ENCODE measurements at regions not wholly inside any gene's neighbourhood (a gene's known extent, or its start where the extent isn't known, plus 50 kb on each side); places are given as distances from the start of the nearest gene placed in this dataset.

DNA sequence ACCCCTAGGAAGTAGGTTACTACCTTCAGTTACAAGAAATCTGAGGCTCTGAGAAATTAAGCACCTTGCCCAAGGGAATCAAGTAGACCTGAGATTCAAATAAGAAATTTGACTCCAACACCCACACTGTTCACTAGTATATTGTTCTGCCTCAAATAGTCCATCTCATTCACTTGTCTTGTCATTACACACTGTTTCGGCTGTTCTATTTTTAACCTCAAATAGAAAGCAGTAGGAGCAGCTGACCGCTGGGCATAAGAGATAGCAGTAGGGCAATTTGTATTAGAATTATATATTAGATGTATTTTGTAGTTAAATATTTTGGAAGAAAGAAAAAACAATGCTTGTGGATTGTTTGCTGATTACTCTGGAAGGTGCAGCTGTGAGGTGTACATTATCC lies 185.1 kb downstream of the INHBA start:
- FAIRE-seq = no peak

DNA sequence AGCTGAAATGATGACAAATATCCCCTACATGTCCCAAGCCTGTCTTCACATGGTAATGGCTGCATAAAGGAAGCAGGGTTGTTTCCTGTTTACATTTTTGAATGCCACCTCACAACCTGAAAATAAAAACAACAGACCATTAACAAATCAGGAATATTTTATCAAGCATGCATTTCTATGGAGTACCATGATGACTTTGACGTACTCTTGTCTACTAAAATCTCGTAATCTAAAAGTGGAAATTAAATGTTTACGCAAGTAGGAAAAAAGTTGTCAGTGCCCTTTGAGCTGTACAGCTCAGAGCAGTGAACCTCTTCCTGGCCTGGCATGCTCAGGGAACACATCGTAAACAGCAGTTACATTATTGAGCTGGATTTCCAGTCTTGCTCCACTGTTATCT lies 194.1 kb downstream of the INHBA start:
- FAIRE-seq = no peak

DNA sequence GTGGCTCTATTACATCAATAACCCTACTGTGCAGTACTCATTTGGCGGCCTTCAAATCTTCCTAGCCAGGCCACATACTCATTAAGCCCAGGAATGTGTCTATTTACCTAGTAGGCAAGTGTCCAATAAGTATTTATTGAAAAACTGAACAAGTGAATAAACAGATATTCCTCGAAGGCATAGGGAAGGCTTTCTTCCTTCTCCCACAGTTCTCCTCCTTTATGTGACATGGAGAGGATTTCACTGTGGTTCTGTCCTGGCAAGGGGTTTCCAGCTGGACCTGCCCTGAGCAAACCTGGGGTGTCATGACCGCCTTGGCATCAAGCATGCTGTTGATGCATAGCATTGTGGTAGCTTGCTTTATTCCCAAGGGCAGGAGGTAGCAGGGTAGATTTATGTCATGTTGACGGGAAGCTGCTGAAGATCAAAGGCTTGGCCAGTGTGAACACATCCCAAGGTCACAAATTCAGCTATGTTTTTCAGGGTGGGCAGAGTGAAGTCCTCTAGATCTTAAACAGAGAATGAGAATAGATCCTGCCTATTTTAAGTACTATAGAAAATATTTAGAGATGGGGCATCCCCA lies 195.1 kb downstream of the INHBA start:
- FAIRE-seq = no peak

DNA sequence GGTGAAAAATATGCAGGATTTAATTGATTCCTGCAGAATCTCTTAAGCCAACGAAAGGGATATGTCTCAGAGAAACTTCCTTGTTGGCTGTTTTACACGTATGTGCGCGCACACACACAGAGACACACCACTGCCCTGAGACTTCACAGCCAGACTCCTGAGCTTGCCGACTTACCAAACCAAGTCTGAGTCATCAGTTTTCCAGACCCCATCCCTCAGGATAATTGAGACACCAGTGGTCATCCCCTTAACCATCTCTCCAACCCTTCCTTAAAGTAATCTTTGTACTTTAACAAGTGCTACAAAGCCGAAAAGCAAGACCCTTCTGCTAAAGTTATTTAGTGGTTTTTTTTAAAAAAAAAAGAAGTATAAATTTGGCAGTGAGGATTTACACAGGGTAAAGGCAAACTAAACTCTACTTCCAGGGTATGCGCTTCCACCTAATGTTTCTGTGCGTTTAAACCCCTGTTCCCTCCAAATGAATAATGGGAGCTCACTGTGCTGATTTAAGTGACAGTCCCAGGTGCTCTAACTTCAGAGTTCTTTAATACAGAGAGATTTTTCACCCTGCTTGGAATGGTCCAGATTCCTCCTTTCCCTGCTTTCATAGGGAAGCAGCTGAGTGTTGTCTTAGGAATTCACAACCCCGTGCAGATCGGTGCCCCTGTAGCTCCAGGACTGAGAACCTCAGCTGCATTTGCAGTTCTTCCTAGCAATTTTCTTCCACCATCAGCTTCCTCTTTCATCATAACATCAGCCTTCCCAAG lies 198.5 kb downstream of the INHBA start:
- FAIRE-seq = no peak

DNA sequence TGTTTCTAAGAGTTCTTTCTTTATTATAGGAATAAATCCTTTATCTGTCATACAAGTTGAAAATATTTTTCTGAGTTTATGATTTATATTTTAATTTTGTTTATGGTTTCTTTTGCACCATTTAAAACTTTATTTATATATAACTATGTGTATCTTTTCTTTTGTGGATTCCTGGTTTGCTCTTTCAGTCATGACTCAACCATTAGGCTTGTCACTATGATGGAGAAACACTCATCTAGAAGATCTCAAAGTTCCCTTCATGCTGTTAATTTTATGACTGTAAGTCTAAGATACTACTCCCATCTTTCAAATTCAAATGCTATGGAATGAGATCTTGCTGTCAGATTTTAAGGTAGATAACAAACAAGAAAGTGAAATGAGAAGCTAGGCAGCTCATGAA lies 199.5 kb downstream of the INHBA start:
- no peak for FAIRE-seq

DNA sequence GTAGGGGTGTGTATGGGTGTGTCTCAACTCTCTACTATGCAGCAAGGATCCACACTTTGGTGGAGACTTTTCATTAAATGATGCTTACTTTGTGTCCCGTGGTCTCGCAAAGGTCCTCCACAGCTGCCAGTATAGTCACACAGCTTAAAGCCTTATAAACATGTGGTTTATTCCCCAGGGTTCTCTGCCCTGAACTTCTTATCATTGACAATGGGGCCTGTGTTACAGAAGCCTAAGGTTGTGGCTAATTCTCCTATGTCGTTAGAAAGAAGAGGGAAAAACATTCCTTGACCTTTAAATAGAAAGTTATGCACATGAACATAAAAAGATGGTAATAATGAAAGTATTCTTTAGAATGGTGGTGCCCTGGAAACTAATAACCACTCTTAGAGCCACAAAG lies 201.4 kb downstream of the INHBA start:
- FAIRE-seq = no peak

DNA sequence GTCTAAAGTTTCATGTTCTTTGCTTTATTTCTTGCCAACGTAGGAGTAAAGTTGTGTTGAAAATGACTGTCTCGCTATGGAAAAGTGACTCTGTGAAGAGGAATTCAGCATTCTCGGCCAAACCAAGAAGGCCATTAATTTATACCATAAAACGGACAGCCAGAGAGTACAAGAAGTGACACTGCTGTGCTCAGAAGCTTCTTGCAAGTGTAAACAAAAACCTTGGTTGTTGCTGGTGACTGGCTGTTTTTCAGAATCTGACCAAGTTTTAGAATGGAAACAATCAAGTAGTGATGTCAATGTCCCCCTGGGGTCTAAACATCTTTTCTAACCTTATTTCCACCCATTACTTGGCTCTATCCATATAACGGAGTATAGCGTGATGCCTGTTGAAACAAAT lies 201.9 kb downstream of the INHBA start:
- FAIRE-seq = no peak

DNA sequence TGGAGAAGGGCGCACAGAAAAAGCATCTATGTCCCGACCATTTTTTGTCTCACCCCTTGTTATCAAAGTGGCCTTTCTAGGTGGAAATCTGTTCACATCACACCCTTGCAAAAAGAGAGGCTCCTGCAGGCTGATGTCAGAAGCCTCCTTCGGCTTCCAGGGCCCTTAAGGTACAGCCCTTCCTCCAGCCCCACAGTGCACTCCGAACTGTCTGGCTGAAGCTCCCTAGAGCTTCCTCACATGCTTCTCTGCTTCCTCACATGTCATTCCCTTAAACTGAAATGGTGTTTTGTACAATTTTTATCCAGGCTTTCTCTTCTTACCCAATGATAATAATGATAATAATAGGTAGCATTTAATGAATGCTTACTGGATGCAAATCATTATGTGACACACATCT lies 210.3 kb downstream of the INHBA start:
- no peak for FAIRE-seq

DNA sequence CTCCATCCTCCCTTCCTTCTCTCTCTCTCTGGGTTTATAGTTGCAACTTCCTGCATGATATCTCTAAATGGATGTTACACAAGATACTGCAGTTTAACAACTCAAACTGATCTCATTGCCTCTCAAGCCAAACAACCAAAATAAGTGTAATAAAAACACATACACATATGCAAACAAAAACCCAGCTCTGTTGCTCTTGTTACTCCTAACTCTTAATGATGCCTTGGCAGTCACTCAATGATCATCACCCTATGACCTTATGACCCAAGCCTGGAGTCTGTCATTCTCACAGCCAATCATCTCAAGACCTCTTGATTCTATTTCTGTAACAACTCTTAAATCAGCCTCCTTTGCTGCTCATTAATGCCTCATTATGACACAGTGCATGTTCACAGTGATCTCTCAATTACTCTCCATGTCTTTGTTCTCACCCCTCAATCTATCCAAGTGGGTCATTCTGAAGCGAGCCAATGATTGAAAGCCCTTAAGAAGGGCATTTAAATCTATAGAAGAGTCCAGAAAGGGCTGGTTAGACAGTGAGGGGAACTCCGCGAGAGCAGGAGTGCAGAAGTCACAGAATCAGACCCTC lies 210.9 kb downstream of the INHBA start:
- FAIRE-seq = peak; percentile 98

DNA sequence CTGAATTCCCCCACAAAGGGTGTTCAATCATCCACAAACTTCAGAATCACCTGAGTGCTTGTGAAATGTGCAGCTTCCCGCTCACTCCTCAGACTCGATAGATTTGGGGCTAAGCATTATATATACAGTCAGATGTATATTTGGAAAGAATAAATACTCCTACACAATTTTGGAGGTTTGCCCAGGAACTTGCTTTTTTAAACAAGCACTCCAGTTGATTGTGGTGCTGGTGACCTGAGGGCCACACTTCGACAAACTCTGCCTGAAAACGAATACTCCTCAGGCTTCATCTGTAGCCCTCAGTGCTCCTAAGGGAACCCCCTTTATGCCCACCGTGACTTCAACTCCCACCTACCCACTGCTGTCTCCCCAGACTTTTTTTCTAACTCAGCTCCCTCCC lies 211.6 kb downstream of the INHBA start:
- FAIRE-seq = no peak

DNA sequence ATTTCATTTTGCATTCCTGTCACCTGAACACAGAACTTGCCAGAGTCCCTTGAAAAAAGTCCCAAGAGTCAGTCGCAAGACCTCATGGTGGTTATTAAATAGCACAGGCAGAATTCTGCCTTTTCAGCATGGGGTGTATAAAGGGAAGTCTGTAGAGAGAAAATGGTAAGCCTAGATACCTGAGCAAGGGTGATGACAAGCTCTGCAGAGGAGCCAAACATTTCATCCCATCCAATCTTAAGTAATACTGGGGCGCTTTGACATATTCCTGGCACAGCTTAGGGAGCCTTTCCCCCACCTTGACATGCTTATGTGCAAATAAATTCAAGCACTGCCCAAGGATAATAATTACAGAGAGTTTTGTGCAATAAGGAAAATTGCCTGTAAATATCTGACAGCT lies 213.0 kb downstream of the INHBA start:
- FAIRE-seq = no peak

DNA sequence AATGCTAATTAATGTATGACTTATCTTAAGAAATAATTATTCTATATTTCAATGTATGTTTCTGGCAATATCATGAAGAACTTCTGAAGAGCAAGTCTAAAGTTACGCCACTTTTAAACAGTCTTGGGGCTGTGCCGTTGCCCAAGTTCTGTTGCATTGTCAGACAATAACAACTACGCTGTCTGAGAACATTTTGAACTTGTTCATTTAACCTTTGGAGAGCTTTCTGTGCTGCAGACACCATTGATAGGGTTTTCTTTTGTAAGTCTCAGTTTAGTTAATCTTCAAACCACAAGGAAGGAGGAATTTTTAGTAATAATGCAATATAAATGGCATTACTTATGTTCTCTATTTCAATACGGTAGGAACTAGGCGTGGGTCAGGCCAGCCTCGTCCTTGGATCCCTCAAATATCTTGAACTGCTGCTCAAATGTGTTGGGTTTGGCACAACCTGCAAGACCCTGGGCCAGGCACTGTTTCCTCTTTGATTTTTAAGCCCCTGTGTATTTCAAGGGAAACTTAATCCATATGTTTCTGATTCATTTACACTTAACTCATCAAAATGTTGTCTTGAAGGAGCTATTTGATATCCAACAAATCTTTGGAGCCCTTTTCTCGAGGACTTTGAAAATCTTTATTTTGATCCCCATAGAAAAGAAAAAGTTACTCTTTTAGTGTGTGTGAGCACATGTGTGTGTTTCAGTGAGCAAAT lies 215.5 kb downstream of the INHBA start:
- FAIRE-seq = no peak

DNA sequence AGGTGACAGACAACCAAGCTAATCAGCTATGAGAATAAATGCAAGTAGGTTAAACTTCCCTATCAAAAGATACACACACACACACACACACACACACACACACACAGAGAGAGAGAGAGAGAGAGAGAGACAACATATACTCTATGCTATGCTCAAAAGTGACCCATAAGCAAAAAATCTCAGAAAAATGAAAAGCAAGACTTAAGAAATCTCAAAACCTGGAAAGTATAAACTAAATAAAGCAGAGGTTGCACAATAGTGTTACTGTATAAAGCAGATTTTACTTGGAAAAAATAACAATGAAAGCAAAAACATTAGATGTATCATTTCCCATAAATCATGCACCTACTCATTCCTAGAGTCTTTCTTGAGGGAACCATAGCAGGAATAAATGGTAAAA lies 221.5 kb downstream of the INHBA start:
- FAIRE-seq = no peak

DNA sequence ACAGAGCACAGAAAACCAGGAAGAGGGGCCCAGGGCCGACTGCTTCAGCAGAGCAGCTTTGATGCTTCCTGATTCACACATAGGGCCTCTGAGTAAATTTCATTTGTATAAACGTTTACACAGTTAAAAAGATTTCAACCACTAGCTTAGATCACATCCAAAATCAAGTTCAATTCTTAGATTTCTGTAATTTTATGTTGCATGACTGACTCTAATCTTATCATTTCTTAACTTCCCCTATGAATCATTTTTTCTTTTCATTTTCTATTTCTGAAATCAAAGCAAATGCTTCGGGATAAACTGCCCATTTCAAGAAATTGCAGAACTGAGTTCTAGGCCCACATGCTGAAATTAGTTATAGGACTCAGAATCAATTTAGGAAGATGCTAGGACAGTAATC lies 224.7 kb downstream of the INHBA start:
- no peak for FAIRE-seq

DNA sequence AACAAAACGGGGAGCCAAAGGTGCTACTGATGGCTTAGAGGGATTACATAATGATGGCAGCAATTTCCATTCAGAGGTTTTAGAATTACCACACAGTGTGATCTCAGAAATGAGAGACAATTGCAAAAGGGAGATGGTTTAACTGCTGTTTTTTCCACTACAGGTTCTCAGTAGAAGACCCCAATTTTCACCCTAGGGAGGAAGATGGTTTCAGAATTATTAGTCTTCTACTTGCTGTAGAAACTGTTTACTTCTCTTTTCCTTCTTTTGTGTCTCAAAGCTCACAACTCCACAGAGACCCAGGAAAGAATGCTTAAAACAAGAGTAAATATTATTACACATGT lies 226.5 kb downstream of the INHBA start:
- no peak for FAIRE-seq

DNA sequence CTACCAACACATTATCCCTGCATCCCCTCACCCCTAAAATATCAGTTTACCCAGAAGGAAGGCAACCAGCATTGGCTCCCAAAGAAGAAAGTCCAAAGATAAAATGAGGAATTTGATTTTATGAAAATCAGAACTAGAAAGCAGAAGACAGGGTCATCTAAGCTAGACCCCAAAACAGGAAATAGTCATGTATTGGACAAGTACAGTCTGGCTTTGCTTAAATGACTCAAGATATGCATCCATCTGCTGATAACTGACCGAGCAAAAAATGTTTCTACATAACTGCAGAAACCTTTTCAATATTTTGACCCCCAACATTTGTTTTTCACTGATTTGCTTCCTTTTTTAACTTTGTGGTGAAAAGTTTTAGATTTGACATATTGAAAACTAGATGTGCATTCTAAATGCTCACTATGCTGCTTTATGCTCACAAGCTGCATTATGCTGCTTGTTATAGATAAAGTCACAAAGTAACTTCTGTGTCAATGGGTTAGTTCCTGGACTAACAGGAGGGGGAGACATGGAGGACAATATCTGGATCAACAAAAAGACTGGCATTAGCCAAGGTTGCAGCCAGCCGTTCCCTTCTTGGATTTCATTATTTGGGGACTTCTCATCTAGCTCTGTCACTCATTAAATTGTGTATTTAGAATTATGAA lies 227.0 kb downstream of the INHBA start:
- no peak for FAIRE-seq

DNA sequence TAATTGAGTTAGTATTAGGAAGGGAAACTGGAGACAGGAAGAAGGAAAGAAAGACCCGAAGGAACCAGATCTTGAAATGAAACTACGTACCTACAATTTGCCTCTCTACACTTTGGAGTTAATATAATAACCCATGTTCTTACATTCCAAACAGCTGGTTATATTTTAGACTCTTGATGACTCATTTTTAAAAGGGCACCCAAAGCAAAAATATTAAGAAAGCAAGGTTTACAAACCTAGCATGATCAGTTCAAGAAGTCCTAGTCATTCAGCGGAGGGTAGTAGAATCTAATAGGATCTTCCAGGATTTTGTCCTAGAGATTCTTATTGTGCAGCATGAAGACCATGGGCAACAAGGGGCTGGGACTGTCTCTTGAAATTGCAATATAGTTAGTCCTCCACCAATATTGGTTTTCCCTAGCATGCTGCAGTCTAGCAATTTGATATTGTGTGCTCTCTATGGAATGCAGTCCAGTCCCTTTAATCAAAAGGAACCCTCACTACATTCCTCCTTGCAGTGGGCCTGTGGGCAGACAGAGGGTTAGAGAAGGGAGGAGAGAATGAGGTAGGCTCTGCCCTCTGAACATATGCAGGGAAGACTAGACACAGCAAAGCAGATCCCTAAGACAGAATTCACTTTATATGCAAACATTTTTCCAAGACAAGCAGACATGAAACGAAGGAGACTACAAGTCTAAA lies 230.3 kb downstream of the INHBA start:
- no peak for FAIRE-seq

DNA sequence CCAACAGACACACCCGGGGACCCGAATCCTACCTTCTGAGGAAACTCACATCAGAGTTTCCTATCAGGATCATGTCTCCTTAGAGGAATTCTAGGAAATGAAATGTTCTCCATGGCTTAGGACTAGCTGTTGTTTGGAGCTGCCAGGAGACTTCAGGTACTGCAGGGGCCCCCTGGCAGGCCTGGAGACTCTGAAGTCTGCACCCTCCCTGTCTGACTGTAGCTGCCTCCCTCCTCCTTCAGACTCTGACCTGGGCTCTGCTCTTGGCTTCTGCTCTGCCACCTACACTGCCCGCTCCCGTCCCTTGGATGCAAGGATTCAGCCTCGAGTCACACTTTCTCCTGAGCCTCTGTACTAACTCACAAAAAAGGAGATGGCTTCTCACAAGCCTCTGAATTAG lies 232.8 kb downstream of the INHBA start:
- FAIRE-seq = no peak

DNA sequence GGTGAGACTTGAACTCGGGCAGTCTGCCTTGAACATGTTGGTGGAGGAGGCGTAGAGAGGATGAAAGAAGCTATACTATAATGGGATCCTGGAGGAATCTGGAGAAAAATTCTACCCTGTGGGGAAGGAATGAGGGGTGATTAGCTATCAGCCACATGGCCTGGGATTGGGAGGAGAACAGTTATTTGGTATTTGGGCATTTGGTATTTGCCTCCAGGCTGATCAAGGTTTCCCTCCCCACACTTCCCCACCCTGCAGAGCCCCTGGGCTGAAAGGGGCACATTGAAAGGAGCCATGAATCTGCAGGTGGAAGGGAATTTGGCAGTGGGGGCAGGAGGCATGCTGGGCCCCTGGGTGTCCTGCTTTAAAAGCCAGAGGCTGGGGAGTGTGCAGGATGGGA lies 235.3 kb downstream of the INHBA start:
- FAIRE-seq = no peak

DNA sequence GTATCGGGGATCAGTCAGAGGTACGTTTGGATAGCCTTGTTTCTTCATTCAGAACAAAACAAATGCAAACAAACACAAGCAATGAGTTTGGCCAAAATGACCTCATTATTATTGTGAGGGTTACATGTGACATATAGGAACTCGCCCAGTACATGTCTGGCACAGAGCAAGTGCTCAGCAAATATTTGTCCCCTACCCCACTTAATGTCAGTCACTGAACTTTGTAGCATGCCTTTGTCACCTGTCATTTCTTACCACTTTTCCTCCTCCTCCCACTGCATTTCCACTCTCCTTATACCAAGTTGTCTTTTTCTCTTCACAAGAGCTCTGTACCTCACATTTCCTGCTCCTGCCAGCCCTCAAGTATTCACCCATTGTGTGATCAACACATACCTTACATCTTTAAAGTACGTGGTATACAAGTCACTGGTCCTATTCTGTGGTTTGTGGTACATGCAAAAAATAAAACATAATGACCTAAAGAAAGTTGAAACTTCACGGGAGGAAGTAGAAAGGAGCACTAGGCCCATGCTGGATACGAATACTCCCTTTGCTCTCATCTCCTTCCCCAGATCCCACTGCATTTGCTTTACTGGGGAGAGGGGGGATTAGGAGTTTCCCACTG lies 236.0 kb downstream of the INHBA start:
- no peak for FAIRE-seq

DNA sequence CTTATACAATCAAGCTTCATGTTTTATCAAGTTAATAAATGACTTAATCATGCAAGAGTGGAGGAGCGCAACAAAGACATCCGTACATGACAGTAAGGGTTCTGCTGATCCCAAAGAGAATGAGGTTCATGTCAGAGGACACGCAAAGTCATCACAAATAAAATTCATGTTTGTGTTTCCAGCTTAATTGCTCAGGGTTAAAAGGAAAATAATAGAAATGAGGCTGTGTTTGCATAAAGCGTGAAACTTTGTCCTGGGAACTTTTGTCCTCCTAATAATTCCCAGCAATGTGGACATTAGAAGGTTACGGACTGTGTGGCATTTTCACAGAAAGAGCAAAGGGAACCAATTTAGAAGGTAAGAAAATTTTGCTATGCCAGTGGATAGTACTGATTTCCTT lies 237.3 kb downstream of the INHBA start:
- no peak for FAIRE-seq

DNA sequence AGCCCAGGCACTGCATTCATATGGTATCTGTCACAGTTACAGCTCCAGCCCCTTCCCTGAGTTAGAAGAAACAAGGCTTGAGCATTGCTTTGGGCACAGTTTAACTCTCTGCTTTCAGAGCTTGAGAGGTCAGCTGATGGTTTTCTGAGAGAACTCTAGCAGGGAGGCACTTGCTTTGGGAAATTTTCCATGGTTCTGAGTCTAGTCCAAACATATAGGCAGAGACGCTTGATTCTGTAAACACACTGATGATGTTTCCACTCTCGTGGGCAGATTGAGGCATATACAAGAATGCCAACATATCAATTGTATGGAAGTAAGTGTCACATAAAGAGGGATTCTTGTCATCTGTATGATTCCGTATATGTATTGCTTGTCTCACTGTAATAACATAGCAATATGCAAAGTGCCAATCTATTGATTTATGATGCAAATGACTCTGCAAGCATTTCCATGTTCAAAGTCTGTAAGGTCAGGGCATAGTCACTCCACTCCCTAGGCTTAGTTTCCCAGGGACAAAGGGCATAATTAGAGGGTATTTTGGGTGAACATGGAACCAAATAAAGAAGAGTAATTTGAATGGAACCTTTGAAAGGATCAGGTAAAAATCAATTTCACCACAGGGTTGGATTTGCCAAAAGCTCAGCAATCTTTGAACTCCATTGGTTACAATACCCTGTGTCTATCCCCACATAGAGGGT lies 239.0 kb downstream of the INHBA start:
- no peak for FAIRE-seq
